ENCODE measurements at regions not wholly inside any gene's neighbourhood (a gene's known extent, or its start where the extent isn't known, plus 50 kb on each side); places are given as distances from the start of the nearest gene placed in this dataset.
"Not testable (repeated sequence)": the region's sequence is repeated elsewhere in the genome, so short reads cannot be mapped to it uniquely, and the experiment has no call there.

GRCh38 chr6:71007298-71007697, 50.4 kb upstream of the B3GAT2 start:
- not testable (repeated sequence) for H3K27ac ChIP-seq, H3K4me3 ChIP-seq

GRCh38 chr6:71011871-71012371, 55.1 kb upstream of the B3GAT2 start:
- no peak overlapping the region for H3K4me3 ChIP-seq
- H3K27ac ChIP-seq: no peak overlapping the region

- Histone ChIP-seq H3K27ac (no peak overlapping the region), H3K4me3 (no peak overlapping the region)
Measured at GRCh38 chr6:71012866-71013469, 56.1 kb upstream of the B3GAT2 start.

GRCh38 chr6:71015392-71015791, 58.5 kb upstream of the B3GAT2 start:
- no peak overlapping the region for H3K4me3 ChIP-seq
- no peak overlapping the region for H3K27ac ChIP-seq

- Histone ChIP-seq H3K4me3 (no peak overlapping the region), H3K27ac (no peak overlapping the region)
Measured at GRCh38 chr6:71028236-71028876, 71.5 kb upstream of the B3GAT2 start.

GRCh38 chr6:71028877-71029252, 72.0 kb upstream of the B3GAT2 start:
- Histone ChIP-seq H3K27ac (no peak overlapping the region), H3K4me3 (no peak overlapping the region)

GRCh38 chr6:71029555-71029954, 72.7 kb upstream of the B3GAT2 start:
- Histone ChIP-seq H3K27ac (no peak overlapping the region), H3K4me3 (no peak overlapping the region)

GRCh38 chr6:71031912-71032311, 75.1 kb upstream of the B3GAT2 start:
- no peak overlapping the region for H3K4me3 ChIP-seq
- H3K27ac ChIP-seq: no peak overlapping the region

- Histone ChIP-seq H3K4me3 (no peak overlapping the region), H3K27ac (no peak overlapping the region)
Measured at GRCh38 chr6:71033171-71033570, 76.3 kb upstream of the B3GAT2 start.

GRCh38 chr6:71033890-71034289, 77.0 kb upstream of the B3GAT2 start:
- no peak overlapping the region for H3K4me3 ChIP-seq
- no peak overlapping the region for H3K27ac ChIP-seq

GRCh38 chr6:71034563-71035345, 77.9 kb upstream of the B3GAT2 start:
- H3K27ac ChIP-seq: no peak overlapping the region
- H3K4me3 ChIP-seq: no peak overlapping the region

- Histone ChIP-seq H3K4me3 (no peak overlapping the region), H3K27ac (no peak overlapping the region)
Measured at GRCh38 chr6:71035871-71036270, 79.0 kb upstream of the B3GAT2 start.

GRCh38 chr6:71038711-71039344, 82.0 kb upstream of the B3GAT2 start:
- Histone ChIP-seq H3K27ac (no peak overlapping the region), H3K4me3 (no peak overlapping the region)

- Histone ChIP-seq H3K4me3 (no peak overlapping the region), H3K27ac (no peak overlapping the region)
Measured at GRCh38 chr6:71040043-71040442, 83.2 kb upstream of the B3GAT2 start.

GRCh38 chr6:71040841-71041240, 84.0 kb upstream of the B3GAT2 start:
- Histone ChIP-seq H3K27ac (no peak overlapping the region), H3K4me3 (no peak overlapping the region)

- H3K4me3 ChIP-seq: no peak overlapping the region
Measured at GRCh38 chr6:71043902-71044301, 87.0 kb upstream of the B3GAT2 start.

GRCh38 chr6:71044753-71045152, 87.9 kb upstream of the B3GAT2 start:
- no peak overlapping the region for H3K27ac ChIP-seq
- no peak overlapping the region for H3K4me3 ChIP-seq

More at GRCh38 chr6:71043902-71044301, 87.0 kb upstream of the B3GAT2 start:
- H3K27ac ChIP-seq: no peak overlapping the region

GRCh38 chr6:71045296-71045695, 88.4 kb upstream of the B3GAT2 start:
- H3K4me3 ChIP-seq: no peak overlapping the region
- H3K27ac ChIP-seq: no peak overlapping the region

GRCh38 chr6:71047417-71047816, 90.6 kb upstream of the B3GAT2 start:
- H3K27ac ChIP-seq: no peak overlapping the region
- no peak overlapping the region for H3K4me3 ChIP-seq

GRCh38 chr6:71048320-71049164, 91.7 kb upstream of the B3GAT2 start:
- no peak overlapping the region for H3K27ac ChIP-seq

More at GRCh38 chr6:71048320-71049164, 91.7 kb upstream of the B3GAT2 start:
- no peak overlapping the region for H3K4me3 ChIP-seq

Data from skin epidermis (tissue), 12 donors.